Nucleus accumbens (tissue), 56 donors: ENCODE measurements at regions not wholly inside any gene's neighbourhood (a gene's known extent, or its start where the extent isn't known, plus 50 kb on each side); places are given as distances from the start of the nearest gene placed in this dataset.

Source experiments
- DNase-seq, 56 donors: peaks; one replicate each; lab custom pipeline; 2025; lab: John Stamatoyannopoulos, UW

GRCh38 chr4:101596781-101597552 lies 193.6 kb upstream of the BANK1 start:
- no peak for DNase-seq

GRCh38 chr4:101594588-101594987 lies 195.9 kb upstream of the BANK1 start:
- no peak for DNase-seq

GRCh38 chr4:101593666-101594065 lies 196.9 kb upstream of the BANK1 start:
- no peak for DNase-seq

GRCh38 chr4:101584306-101584705 lies 206.2 kb upstream of the BANK1 start:
- DNase-seq = no peak

GRCh38 chr4:101563126-101563525 lies 215.8 kb upstream of the PPP3CA start:
- no peak for DNase-seq

GRCh38 chr4:101556842-101557241 lies 209.5 kb upstream of the PPP3CA start:
- DNase-seq = no peak

- no peak for DNase-seq
Observed at GRCh38 chr4:101555341-101555880, 208.1 kb upstream of the PPP3CA start.

GRCh38 chr4:101540336-101540735 lies 193.0 kb upstream of the PPP3CA start:
- no peak for DNase-seq

- DNase-seq = no peak
Observed at GRCh38 chr4:101528526-101528925, 181.2 kb upstream of the PPP3CA start.

GRCh38 chr4:101527188-101527587 lies 179.9 kb upstream of the PPP3CA start:
- no peak for DNase-seq

GRCh38 chr4:101515566-101515965 lies 168.2 kb upstream of the PPP3CA start:
- no peak for DNase-seq

- no peak for DNase-seq
Observed at GRCh38 chr4:101515099-101515498, 167.8 kb upstream of the PPP3CA start.

- no peak for DNase-seq
Observed at GRCh38 chr4:101512416-101512815, 165.1 kb upstream of the PPP3CA start.

GRCh38 chr4:101501421-101501820 lies 154.1 kb upstream of the PPP3CA start:
- DNase-seq = no peak

GRCh38 chr4:101500742-101501141 lies 153.4 kb upstream of the PPP3CA start:
- no peak for DNase-seq

- DNase-seq = no peak
Observed at GRCh38 chr4:101475246-101475645, 127.9 kb upstream of the PPP3CA start.

GRCh38 chr4:101471201-101471600 lies 123.9 kb upstream of the PPP3CA start:
- DNase-seq = no peak

- DNase-seq = no peak
Observed at GRCh38 chr4:101464596-101464995, 117.3 kb upstream of the PPP3CA start.

- no peak for DNase-seq
Observed at GRCh38 chr4:101458914-101459313, 111.6 kb upstream of the PPP3CA start.

GRCh38 chr4:101458473-101458872 lies 111.1 kb upstream of the PPP3CA start:
- DNase-seq = no peak

- DNase-seq = no peak
Observed at GRCh38 chr4:101451086-101451485, 103.8 kb upstream of the PPP3CA start.

- DNase-seq = no peak
Observed at GRCh38 chr4:101441446-101441845, 94.1 kb upstream of the PPP3CA start.

GRCh38 chr4:101439926-101440325 lies 92.6 kb upstream of the PPP3CA start:
- no peak for DNase-seq
